GM19324 (cell line): ENCODE measurements at regions not wholly inside any gene's neighbourhood (a gene's known extent, or its start where the extent isn't known, plus 50 kb on each side); places are given as distances from the start of the nearest gene placed in this dataset.
"Not testable (repeated sequence)": the region's sequence is repeated elsewhere in the genome, so short reads cannot be mapped to it uniquely, and the experiment has no call there.

Source experiments
- ATAC-seq: cut with Tn5 transposase; IDR thresholded peaks from one replicate; pipeline ENCODE4 v1.9.1; 2021; ENCODE audit warnings: mild to moderate bottlenecking, moderate library complexity; ENCODE audit not compliant: unreplicated experiment, low FRiP score

GRCh38 chr1:106277786-106278185, 778.7 kb upstream of the PRMT6 start:
- ATAC-seq, result no peak

GRCh38 chr1:106278716-106279115, 777.8 kb upstream of the PRMT6 start:
- no peak for ATAC-seq

GRCh38 chr1:106289265-106289928, 767.1 kb upstream of the PRMT6 start:
- no peak for ATAC-seq

GRCh38 chr1:106290805-106291501, 765.5 kb upstream of the PRMT6 start:
- ATAC-seq, result no peak

GRCh38 chr1:106292130-106292529, 764.3 kb upstream of the PRMT6 start:
- ATAC-seq, result no peak

GRCh38 chr1:106296431-106296830, 760.0 kb upstream of the PRMT6 start:
- ATAC-seq, result no peak

GRCh38 chr1:106304106-106304505, 752.4 kb upstream of the PRMT6 start:
- ATAC-seq, result no peak

- no peak for ATAC-seq
These were observed 736.9 kb upstream of the PRMT6 start for GRCh38 chr1:106319612-106320011.

GRCh38 chr1:106325600-106325999, 730.9 kb upstream of the PRMT6 start:
- ATAC-seq, result no peak

GRCh38 chr1:106344494-106344893, 712.0 kb upstream of the PRMT6 start:
- ATAC-seq, result no peak

- ATAC-seq, result no peak
These were observed 696.2 kb upstream of the PRMT6 start for GRCh38 chr1:106360252-106360651.

- no peak for ATAC-seq
These were observed 689.7 kb upstream of the PRMT6 start for GRCh38 chr1:106366627-106367319.

- ATAC-seq, result no peak
These were observed 678.2 kb upstream of the PRMT6 start for GRCh38 chr1:106378261-106378660.

GRCh38 chr1:106380772-106381171, 675.7 kb upstream of the PRMT6 start:
- ATAC-seq, result no peak

- not testable (repeated sequence) for ATAC-seq
These were observed 667.3 kb upstream of the PRMT6 start for GRCh38 chr1:106389160-106389559.

- ATAC-seq, result no peak
These were observed 663.4 kb upstream of the PRMT6 start for GRCh38 chr1:106393046-106393445.

GRCh38 chr1:106396020-106396419, 660.5 kb upstream of the PRMT6 start:
- ATAC-seq, result no peak

- no peak for ATAC-seq
These were observed 658.1 kb upstream of the PRMT6 start for GRCh38 chr1:106398391-106398790.

- no peak for ATAC-seq
These were observed 650.4 kb upstream of the PRMT6 start for GRCh38 chr1:106406114-106406513.

- ATAC-seq, result not testable (repeated sequence)
These were observed 644.2 kb upstream of the PRMT6 start for GRCh38 chr1:106412321-106412720.

- no peak for ATAC-seq
These were observed 621.2 kb upstream of the PRMT6 start for GRCh38 chr1:106435269-106435668.

- ATAC-seq, result no peak
These were observed 617.0 kb upstream of the PRMT6 start for GRCh38 chr1:106439475-106439874.
